ENCODE measurements at regions not wholly inside any gene's neighbourhood (a gene's known extent, or its start where the extent isn't known, plus 50 kb on each side); places are given as distances from the start of the nearest gene placed in this dataset.
"Not testable (repeated sequence)": the region's sequence is repeated elsewhere in the genome, so short reads cannot be mapped to it uniquely, and the experiment has no call there.

DNA sequence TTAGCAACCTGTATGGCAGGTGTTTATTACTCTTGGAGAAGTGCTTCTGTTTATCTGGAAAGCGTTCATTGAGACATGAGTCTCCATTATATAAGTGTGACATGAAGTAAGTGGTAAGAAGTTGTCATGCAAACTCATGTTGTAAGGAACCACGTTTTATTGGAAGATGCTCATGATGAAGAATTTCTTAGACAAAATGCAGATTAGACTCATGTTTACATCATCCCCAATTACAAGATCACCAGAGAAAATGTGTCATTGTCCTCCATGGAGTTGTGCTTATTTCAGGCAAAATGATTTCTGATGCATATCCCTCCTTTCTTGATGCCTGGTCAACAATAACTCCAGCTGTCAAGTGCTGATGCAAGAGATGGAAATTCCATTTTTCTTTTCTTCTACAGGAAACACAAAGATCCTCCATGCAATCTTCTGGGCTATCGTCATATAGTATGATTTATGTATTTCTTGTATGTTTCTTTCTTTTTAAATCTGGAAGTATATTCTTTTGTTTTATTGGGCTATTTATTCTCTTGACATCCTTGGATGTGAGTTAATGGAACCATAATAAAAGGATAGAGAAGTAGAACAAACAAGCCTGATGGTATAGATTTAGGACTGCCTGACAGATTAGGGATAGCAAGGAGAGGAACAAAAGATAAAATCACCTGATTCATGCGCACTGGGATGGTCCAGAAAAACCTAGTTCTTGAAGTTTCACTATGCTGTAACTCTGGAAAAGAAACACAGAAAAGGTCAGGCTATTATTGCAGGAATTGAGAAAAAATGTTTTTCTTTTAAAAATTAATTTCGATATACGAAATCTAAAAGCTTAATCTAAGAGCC, 50.7 kb upstream of the DIAPH3 start:
- DNase-seq = no peak

- no peak for DNase-seq
Observed at GRCh38 chr13:60220072-60220471, 56.3 kb upstream of the DIAPH3 start.

GRCh38 chr13:60221581-60221980, 57.9 kb upstream of the DIAPH3 start:
- no peak for DNase-seq

- DNase-seq = peak; percentile 5
Observed at GRCh38 chr13:60226507-60226906, 62.8 kb upstream of the DIAPH3 start.

DNA sequence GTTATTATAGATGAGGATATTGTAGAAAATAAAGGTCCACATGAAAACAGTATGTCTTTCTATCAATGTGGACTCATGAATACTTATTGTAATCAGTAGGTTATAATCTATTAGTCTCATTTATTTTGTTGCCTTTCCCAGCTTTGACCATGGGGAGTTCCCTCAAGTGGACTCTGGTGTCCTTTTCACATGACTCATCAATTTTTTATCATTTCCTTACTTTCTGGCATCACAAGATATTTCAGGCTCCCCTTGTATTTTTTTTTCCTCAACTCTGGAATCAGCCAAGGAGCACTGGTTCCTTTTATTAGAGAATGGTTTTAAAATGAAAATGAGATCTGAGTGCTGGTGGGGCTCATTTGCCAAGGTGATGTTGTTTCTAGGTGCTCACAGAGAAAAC, 63.4 kb upstream of the DIAPH3 start:
- no peak for DNase-seq

DNA sequence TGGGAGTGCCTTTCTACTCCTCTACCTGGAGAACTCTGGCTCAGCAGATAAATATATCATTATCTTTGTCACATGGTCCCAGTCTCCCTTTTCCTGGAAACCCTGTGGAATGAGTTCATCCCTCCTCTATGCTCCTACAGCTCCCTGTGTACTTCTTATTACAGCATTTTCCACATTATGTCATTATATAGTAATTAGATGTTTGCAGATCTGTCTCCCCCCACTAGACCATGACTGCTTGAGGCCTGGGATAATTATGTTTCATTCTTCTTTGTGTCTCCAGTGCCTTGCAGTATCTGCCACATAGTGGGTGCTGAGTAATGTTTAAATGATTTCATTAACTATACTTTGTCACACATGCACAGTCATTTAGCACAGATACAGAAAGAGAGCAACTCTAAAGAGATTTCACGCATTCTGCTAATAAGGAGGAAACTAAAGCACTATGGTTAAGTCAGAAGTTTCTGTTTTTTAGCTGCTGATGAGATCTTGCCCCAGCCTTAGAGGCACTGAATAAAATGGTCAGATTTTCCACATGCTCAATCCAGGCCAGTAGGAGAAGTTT, 66.1 kb upstream of the DIAPH3 start:
- no peak for DNase-seq

DNA sequence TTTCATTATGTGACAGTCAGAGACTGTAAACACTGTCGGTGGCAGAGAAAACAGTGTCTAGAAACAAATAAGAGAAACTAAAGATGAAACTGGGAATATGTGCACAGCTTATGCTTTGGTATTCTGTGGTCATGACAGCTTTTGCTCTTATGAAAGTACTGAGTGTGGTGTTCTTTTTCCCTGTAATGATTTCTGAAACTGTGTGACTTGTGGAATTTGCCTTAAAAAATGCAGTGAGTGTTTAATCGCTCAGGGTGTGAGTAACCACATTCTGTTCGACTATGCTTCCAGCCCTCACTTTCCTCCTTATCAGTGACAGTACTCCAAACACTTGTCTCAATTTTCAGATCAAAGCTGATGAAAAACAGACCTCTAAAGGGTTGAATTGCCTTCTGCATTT, 66.9 kb upstream of the DIAPH3 start:
- no peak for DNase-seq

- DNase-seq = no peak
Observed at GRCh38 chr13:60242043-60242595, 78.4 kb upstream of the DIAPH3 start.

DNA sequence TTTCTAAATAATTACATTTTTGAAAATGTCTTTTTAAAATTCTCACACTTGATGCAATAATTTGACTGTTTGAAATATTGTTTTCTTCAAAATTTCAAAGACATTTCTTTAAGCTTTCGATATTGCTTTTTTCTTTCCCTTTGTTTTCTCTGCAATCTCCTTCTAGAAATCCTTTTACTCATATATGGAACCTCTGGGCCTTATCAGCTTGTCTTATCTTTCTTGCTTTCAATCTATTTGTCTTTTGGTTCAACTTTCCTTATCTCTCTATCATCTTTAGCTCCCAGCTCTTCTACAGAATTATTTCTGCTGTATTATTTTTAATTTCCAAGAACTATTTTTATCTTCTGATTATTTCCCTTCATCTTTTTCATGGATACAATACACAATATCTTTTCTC, 80.7 kb upstream of the DIAPH3 start:
- DNase-seq = no peak

GRCh38 chr13:60251419-60251818, 87.7 kb upstream of the DIAPH3 start:
- DNase-seq = not testable (repeated sequence)

DNA sequence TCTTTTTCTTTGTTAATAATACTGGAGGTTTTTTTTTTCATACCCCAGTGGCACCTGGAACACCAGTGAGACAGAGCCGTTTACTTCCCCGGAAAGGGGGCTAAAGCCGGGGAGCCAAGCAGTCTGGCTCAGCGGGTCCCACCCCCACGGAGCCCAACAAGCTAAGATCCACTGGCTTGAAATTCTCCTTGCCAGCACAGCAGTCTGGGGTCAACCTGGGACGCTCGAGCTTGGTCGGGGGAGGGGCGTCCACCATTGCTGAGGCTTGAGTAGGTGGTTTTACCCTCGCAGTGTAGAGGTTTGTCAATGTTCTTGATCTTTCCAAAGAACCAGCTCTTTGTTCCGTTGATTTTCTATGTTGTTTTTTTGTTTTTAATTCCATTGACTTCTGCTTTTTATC, 94.6 kb upstream of the DIAPH3 start:
- no peak for DNase-seq

DNA sequence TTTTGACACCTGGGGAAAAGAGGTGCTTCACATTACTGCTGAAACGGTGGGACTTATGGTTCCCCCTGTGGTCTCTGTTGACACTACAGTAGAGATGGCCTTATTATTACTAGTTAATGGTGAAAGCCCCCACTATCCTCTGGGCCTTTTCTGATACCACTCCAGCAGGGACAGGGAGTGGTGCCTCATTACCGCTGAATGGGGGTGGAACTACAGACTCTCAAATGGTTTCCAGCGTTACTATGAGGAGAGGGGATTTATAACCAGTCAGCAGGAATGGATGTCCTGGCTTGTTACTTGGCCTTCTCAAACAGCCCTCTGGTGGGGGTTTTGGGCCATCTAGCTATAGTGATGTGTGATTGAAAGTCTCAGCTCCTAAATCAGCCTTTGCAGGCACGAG, 96.7 kb upstream of the DIAPH3 start:
- DNase-seq = no peak

DNA sequence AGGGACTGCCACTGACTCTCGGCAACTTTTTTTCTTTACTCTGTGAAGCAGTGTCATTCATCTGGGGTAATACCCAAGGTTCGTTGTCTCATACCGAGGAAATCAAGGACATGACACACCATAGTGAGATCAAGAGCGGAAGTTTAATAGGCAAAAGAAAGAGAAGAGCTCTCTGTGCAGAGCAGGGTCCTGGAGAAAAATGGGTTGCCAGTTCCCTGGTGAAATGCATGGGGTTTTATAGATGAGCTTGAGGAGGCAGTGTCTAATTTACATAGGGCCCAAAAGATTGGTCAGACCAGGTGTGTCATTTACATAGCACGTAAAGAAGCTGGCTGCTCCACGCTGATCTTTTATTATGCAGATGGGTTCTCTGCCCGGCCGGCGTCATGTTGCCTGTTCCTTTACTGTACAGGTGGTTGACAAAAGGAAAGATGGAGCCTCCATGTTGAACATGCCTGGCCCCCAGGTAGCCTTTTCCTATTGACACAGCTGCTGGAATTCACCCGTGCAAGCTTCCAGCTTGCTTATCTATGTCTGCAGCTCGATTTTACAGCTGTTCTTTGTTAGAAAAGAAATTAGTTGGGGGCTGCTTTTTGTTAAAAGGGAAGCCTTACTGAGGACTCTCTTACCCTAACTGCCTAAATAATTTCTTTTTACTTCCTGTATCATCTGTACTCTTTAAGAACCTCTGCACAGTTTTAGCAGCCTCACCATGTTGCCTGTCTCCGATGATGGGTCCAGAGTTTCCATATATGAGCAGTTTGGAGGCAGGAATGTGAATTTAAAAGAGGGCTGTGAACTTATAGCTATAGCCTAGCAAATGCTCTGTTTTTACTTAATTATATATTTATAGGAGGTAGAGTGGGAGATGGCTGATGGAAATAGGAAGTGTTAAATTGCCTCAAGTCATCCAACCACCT, 98.0 kb upstream of the DIAPH3 start:
- peak; percentile 61 for DNase-seq

- DNase-seq = no peak
Observed at GRCh38 chr13:60265566-60265965, 101.8 kb upstream of the DIAPH3 start.

DNA sequence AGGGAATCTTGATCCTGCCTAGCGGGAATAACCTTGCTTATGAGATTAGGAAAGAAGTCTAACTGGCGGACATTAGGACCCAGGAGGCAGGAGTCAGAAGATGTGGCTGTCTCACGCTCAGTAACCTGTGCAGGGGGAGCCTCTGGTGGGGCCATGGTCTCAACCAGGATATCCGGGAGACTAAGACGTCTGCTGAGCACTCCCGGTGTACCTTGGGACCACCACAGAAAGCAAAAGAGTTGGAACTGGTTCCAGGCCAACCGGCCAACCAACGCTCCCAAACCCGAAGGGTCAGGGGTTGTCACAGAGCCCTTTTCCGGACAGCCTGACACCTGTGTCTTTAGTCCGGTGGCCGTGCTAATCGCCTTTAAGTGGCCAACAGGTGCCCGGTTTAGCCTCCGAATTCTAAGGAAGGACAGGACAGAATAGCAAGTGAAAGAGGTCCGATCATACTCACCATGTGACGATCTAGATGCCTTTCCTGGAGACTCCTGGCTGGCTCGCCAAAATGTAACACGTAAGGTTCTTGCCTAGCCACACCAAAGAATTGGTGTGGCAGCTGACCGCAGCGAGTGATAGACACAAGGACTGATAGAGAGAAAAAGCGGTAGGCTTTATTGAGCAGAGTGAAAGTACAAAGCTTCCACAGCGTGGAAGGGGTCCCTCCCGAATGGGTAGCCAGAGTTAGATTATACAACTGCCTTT, 103.9 kb upstream of the DIAPH3 start:
- DNase-seq = peak; percentile 4

- DNase-seq = no peak
Observed at GRCh38 chr13:60268203-60268555, 104.5 kb upstream of the DIAPH3 start.

DNA sequence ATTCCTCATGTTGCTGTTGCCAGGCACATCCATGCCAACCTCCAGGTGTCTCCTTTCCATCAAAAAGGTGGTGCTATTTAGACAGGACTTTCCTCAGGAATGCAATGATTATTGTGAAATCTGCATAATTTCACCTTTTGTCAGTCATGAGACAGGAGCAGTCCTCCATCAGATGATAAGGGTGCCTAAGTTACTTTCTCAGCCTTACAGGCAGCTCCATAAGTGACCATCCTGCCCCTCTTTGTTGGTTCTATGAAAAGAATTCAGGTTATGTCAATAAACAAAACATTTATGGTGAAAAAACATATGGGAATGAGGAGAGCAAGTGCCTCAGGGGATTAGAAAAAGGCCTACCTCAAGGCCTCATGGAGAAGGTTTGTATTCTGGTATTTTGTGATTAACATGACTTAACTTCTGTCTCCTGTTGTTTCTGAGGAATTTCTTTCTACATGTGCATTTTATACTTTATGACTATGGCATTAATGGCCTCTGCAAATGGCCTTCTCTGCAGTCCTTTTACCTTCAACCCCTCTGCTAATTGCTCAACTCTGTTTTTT, 110.3 kb upstream of the DIAPH3 start:
- no peak for DNase-seq

- no peak for DNase-seq
Observed at GRCh38 chr13:60274655-60275054, 110.9 kb upstream of the DIAPH3 start.

DNA sequence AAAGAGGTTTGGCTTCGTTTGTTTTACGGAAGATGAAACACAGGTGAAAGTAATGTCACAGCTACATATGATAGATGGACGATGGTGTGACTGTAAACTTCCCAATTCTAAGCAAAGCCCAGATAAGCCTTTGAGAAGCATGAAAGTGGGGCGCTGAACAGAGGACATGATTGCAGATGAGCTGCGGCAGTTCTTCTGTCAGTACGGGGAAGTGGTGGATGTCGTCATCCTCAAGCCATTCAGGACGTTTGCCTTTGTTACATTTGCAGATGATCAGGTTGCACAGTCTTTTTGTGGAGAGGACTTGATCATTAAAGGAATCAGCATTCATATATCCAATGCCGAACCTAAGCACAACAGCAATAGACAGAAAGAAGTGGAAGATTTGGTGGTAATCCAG, 111.5 kb upstream of the DIAPH3 start:
- no peak for DNase-seq

DNA sequence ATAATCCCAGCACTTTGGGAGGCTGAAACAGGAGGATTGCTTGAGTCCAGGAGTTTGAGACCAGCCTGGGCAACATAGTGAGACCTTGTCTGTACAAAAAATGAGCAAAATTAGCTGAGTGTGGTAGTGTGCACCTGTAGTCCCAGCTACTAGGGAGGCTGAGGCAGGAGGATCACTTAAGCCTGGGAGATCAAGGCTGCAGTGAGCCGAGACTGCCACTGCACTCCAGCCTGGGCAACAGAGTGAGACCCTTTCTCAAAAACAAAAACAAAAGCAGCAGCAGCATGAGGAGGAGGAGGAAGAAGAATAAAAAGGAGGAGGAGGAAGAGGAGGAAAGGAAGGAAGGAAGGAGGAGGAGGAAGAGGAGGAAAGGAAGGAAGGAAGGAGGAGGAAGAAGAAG, 116.5 kb upstream of the TDRD3 start:
- not testable (repeated sequence) for DNase-seq

DNA sequence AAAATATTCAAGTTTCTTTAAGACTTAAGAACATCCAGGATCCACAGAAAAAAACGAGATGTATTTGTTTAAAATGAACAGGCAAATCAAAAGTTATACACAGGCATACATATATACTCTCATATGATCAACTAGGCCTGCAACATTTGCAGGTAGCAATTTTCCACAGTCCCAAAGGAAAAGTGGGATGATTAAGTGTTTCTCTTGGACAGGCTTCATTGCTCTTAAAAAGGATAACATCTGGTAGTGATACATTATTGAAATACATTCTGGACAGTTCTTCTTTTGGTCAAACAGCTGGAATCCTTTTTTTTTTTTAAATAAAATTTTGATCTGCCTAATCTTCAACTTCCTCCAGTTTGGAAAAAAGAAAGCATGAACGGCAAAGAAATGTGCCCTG, 114.8 kb upstream of the TDRD3 start:
- peak; percentile 14 for DNase-seq

DNA sequence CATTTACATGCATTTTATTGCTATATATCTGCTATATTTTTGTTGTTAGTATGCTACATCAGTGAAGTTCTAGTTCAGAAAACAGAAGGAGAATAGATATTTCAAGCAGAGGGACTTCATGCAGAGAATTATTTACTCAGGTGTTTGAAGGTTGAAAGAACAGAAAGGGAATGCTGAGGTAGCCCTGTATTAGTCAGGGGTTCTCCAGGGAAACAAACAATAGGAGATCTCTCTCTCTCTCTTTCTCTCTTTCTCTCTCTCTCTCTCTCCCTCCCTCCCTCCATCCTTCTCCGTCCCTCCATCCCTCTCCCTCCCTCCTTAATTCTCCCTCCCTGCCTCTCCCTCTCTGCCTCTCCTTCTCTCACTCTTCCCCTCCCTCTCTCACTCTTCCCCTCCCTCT, 114.3 kb upstream of the TDRD3 start:
- peak; percentile 58 for DNase-seq

- no peak for DNase-seq
Observed at GRCh38 chr13:60286707-60287106, 110.3 kb upstream of the TDRD3 start.
